ENCODE measurements at regions not wholly inside any gene's neighbourhood (a gene's known extent, or its start where the extent isn't known, plus 50 kb on each side); places are given as distances from the start of the nearest gene placed in this dataset.

GRCh38 chr18:5596585-5596984 lies 52.8 kb upstream of the EPB41L3 start:
- TF ChIP-seq CTCF (conservative IDR thresholded peaks at IDR 0.05; ENCODE audit: low read depth in 2 of 2): no peak
- no peak for TF ChIP-seq POLR2AphosphoS5 (IDR thresholded peaks at IDR 0.05; ENCODE audit: low read depth)
- TF ChIP-seq EZH2 (IDR thresholded peaks at IDR 0.05; ENCODE audit: low read depth, unreplicated experiment): no peak
- no peak for TF ChIP-seq STAT1 (IDR thresholded peaks at IDR 0.05; ENCODE audit: unreplicated experiment)
- TF ChIP-seq CREB1 (CRISPR knock-in tag; IDR thresholded peaks at IDR 0.05; ENCODE audit: low read depth): no peak
- no peak for TF ChIP-seq EZH2phosphoT487 (IDR thresholded peaks at IDR 0.05; ENCODE audit: unreplicated experiment)
- no peak for TF ChIP-seq ZNF114 (CRISPR knock-in tag; IDR thresholded peaks at IDR 0.05)
- TF ChIP-seq REST (IDR thresholded peaks at IDR 0.05; ENCODE audit: unreplicated experiment): no peak
- no peak for TF ChIP-seq NANOG (IDR thresholded peaks at IDR 0.05; ENCODE audit: borderline replicate concordance)
- TF ChIP-seq ETS1 (IDR thresholded peaks at IDR 0.05): no peak
